ENCODE measurements at regions not wholly inside any gene's neighbourhood (a gene's known extent, or its start where the extent isn't known, plus 50 kb on each side); places are given as distances from the start of the nearest gene placed in this dataset.

GRCh38 chr1:81600878-81601622, 199.7 kb upstream of the ADGRL2 start:
- Mint-ChIP-seq H3K27ac (ENCODE audit: unreplicated experiment) (no peak overlapping the region), H3K4me1 (ENCODE audit: unreplicated experiment) (no peaks in the 10 kb centered on the region), H3K4me3 (ENCODE audit: unreplicated experiment) (no peak overlapping the region)

GRCh38 chr1:81600363-81600762, 200.4 kb upstream of the ADGRL2 start:
- TF ChIP-seq CTCF (IDR thresholded peaks at IDR 0.05), result no peak
- no peaks in the 10 kb centered on the region for H3K4me1 Mint-ChIP-seq (ENCODE audit: unreplicated experiment)
- no peak overlapping the region for H3K27ac Mint-ChIP-seq (ENCODE audit: unreplicated experiment)
- no peaks in the 10 kb centered on the region for H3K27me3 Mint-ChIP-seq (ENCODE audit: unreplicated experiment)
- no peak for DNase-seq (ENCODE audit: extremely low spot score, unreplicated experiment)
- no peaks in the 10 kb centered on the region for H3K36me3 Mint-ChIP-seq (ENCODE audit: unreplicated experiment)
- no peak overlapping the region for H3K4me3 Mint-ChIP-seq (ENCODE audit: unreplicated experiment)
- no peaks in the 10 kb centered on the region for H3K9me3 Mint-ChIP-seq (ENCODE audit: unreplicated experiment)

More at GRCh38 chr1:81600878-81601622, 199.7 kb upstream of the ADGRL2 start:
- H3K27me3 Mint-ChIP-seq (ENCODE audit: unreplicated experiment), result no peaks in the 10 kb centered on the region
- H3K9me3 Mint-ChIP-seq (ENCODE audit: unreplicated experiment), result no peaks in the 10 kb centered on the region
- TF ChIP-seq CTCF (IDR thresholded peaks at IDR 0.05), result no peak
- no peaks in the 10 kb centered on the region for H3K36me3 Mint-ChIP-seq (ENCODE audit: unreplicated experiment)
- no peak for DNase-seq (ENCODE audit: extremely low spot score, unreplicated experiment)

GRCh38 chr1:81598623-81599022, 202.1 kb upstream of the ADGRL2 start:
- no peaks in the 10 kb centered on the region for H3K36me3 Mint-ChIP-seq (ENCODE audit: unreplicated experiment)
- H3K27me3 Mint-ChIP-seq (ENCODE audit: unreplicated experiment), result no peaks in the 10 kb centered on the region
- no peak overlapping the region for H3K4me3 Mint-ChIP-seq (ENCODE audit: unreplicated experiment)

GRCh38 chr1:81597720-81598426, 202.9 kb upstream of the ADGRL2 start:
- Mint-ChIP-seq H3K4me1 (ENCODE audit: unreplicated experiment) (peaks cover 8% of the 10 kb centered on the region), H3K9me3 (ENCODE audit: unreplicated experiment) (no peaks in the 10 kb centered on the region), H3K27ac (ENCODE audit: unreplicated experiment) (no peak overlapping the region), H3K27me3 (ENCODE audit: unreplicated experiment) (no peaks in the 10 kb centered on the region), H3K4me3 (ENCODE audit: unreplicated experiment) (no peak overlapping the region), H3K36me3 (ENCODE audit: unreplicated experiment) (no peaks in the 10 kb centered on the region)
- TF ChIP-seq CTCF (IDR thresholded peaks at IDR 0.05), result no peak
- DNase-seq (ENCODE audit: extremely low spot score, unreplicated experiment), result no peak

More at GRCh38 chr1:81598623-81599022, 202.1 kb upstream of the ADGRL2 start:
- no peak for TF ChIP-seq CTCF (IDR thresholded peaks at IDR 0.05)
- Mint-ChIP-seq H3K9me3 (ENCODE audit: unreplicated experiment) (no peaks in the 10 kb centered on the region), H3K4me1 (ENCODE audit: unreplicated experiment) (peaks cover 7% of the 10 kb centered on the region), H3K27ac (ENCODE audit: unreplicated experiment) (no peak overlapping the region)
- DNase-seq (ENCODE audit: extremely low spot score, unreplicated experiment), result no peak

- H3K36me3 Mint-ChIP-seq (ENCODE audit: unreplicated experiment), result no peaks in the 10 kb centered on the region
- peaks cover 8% of the 10 kb centered on the region for H3K4me1 Mint-ChIP-seq (ENCODE audit: unreplicated experiment)
- no peak overlapping the region for H3K27ac Mint-ChIP-seq (ENCODE audit: unreplicated experiment)
- no peaks in the 10 kb centered on the region for H3K27me3 Mint-ChIP-seq (ENCODE audit: unreplicated experiment)
- H3K4me3 Mint-ChIP-seq (ENCODE audit: unreplicated experiment), result no peak overlapping the region
- no peak for DNase-seq (ENCODE audit: extremely low spot score, unreplicated experiment)
- H3K9me3 Mint-ChIP-seq (ENCODE audit: unreplicated experiment), result no peaks in the 10 kb centered on the region
- TF ChIP-seq CTCF (IDR thresholded peaks at IDR 0.05), result no peak
Observed at GRCh38 chr1:81596341-81596740, 204.4 kb upstream of the ADGRL2 start.
